Stomach (tissue), 4 donors: ENCODE measurements at regions not wholly inside any gene's neighbourhood (a gene's known extent, or its start where the extent isn't known, plus 50 kb on each side); places are given as distances from the start of the nearest gene placed in this dataset.

Experiments used
- EP300 ChIP-seq: sonication (generic); formaldehyde crosslinking; IDR thresholded peaks from one replicate; pipeline ENCODE4 v1.6.1; 2017; ENCODE audit warnings: antibody characterized with exemption
- POLR2AphosphoS5 ChIP-seq, 3 donors: sonication (generic); formaldehyde crosslinking; IDR thresholded peaks; one replicate each; pipeline ENCODE4 v1.6.1; 2016; ENCODE audit warnings: antibody characterized with exemption in 3 of 3
- TF ChIP-seq, protein P1 (sequence below), 7 experiments: fragments of 450-650 bp in 4 of 7; fragments of 200-600 bp in 3 of 7; sonication (generic) in 3 of 7; IDR thresholded peaks; one replicate each; pipeline ENCODE4 v1.5.1; 2016 to 2019; ENCODE audit warnings: antibody characterized with exemption in 7 of 7, control low read depth in 2 of 7, mild to moderate bottlenecking in 1 of 7

DNA sequence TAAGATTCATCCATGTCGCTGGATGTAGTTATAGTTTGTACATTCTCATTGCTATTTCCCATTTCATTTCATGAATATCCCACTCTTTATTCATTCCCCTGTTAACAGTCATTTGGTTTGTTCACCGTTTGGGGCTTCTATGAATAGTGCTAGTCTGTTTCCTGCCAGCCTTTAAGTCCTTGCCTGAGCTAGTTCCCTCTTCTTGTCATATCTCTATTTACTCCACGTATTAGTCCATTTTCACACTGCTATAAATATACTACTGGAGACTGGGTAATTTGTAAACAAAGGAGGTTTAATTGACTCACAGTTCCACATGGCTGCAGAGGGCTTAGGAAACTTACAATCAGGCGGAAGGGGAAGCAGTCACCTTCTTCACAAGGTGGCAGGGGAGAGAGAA, 56.2 kb downstream of the PLCE1 start:
- TF ChIP-seq POLR2AphosphoS5 (IDR thresholded peaks at IDR 0.05) (no peak), EP300 (no peak)
- TF ChIP-seq, protein P1, sequence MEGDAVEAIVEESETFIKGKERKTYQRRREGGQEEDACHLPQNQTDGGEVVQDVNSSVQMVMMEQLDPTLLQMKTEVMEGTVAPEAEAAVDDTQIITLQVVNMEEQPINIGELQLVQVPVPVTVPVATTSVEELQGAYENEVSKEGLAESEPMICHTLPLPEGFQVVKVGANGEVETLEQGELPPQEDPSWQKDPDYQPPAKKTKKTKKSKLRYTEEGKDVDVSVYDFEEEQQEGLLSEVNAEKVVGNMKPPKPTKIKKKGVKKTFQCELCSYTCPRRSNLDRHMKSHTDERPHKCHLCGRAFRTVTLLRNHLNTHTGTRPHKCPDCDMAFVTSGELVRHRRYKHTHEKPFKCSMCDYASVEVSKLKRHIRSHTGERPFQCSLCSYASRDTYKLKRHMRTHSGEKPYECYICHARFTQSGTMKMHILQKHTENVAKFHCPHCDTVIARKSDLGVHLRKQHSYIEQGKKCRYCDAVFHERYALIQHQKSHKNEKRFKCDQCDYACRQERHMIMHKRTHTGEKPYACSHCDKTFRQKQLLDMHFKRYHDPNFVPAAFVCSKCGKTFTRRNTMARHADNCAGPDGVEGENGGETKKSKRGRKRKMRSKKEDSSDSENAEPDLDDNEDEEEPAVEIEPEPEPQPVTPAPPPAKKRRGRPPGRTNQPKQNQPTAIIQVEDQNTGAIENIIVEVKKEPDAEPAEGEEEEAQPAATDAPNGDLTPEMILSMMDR (IDR thresholded peaks at IDR 0.05): no peak
